Trophoblast cell (in vitro differentiated cells and primary cell): ENCODE measurements at regions not wholly inside any gene's neighbourhood (a gene's known extent, or its start where the extent isn't known, plus 50 kb on each side); places are given as distances from the start of the nearest gene placed in this dataset.

Experiments used
- DNase-seq, 2 donors: peaks; one replicate each; pipeline ENCODE4 v3.0.0-alpha.2; 2016
- H2AFZ ChIP-seq: 2 replicates; pipeline ENCODE4 v1.6.1; 2013; ENCODE audit warnings: low read length, moderate library complexity, mild to moderate bottlenecking; ENCODE audit not compliant: insufficient read depth, poor library complexity
- H2AK5ac ChIP-seq: 2 replicates; pipeline ENCODE4 v1.6.1; 2013; ENCODE audit warnings: mild to moderate bottlenecking, low read length
- H2BK120ac ChIP-seq: 2 replicates; pipeline ENCODE4 v1.6.1; 2013; ENCODE audit warnings: low read length, mild to moderate bottlenecking, moderate library complexity; ENCODE audit not compliant: insufficient read depth, poor library complexity
- H2BK12ac ChIP-seq: 2 replicates; pipeline ENCODE4 v1.6.1; 2013; ENCODE audit warnings: mild to moderate bottlenecking, low read length, moderate library complexity
- H2BK5ac ChIP-seq: 2 replicates; pipeline ENCODE4 v1.6.1; 2013; ENCODE audit warnings: low read length, low read depth, moderate library complexity, mild to moderate bottlenecking; ENCODE audit not compliant: poor library complexity
- H3K14ac ChIP-seq: 2 replicates; pipeline ENCODE4 v1.6.1; 2013; ENCODE audit warnings: mild to moderate bottlenecking, low read length
- H3K18ac ChIP-seq: 2 replicates; pipeline ENCODE4 v1.6.1; 2013; ENCODE audit warnings: mild to moderate bottlenecking, low read length
- H3K23ac ChIP-seq: 2 replicates; pipeline ENCODE4 v1.6.1; 2013; ENCODE audit warnings: low read length
- H3K27ac ChIP-seq: 2 replicates; pipeline ENCODE4 v1.5.1; 2013; ENCODE audit warnings: low read depth, mild to moderate bottlenecking, inconsistent platforms, low read length, moderate library complexity
- H3K27me3 ChIP-seq: 2 replicates; pipeline ENCODE4 v1.6.1; 2013; ENCODE audit warnings: inconsistent platforms, mild to moderate bottlenecking, low read length, moderate library complexity; ENCODE audit not compliant: insufficient read depth
- H3K36me3 ChIP-seq, 2 experiments: 1 replicate in 1 of 2; 2 replicates in 1 of 2; pipeline ENCODE4 v1.6.1; 2013; ENCODE audit warnings: low read length in 2 of 2, mild to moderate bottlenecking in 2 of 2, moderate library complexity in 1 of 2; ENCODE audit not compliant: insufficient read depth in 2 of 2, control insufficient read depth in 1 of 2
- H3K4ac ChIP-seq: 2 replicates; pipeline ENCODE4 v1.6.1; 2013; ENCODE audit warnings: low read depth, mild to moderate bottlenecking, low read length, moderate library complexity
- H3K4me1 ChIP-seq, 2 experiments: 1 replicate in 1 of 2; 2 replicates in 1 of 2; pipeline ENCODE4 v1.6.1; 2013; ENCODE audit warnings: low read length in 2 of 2, mild to moderate bottlenecking in 2 of 2, moderate library complexity in 1 of 2; ENCODE audit not compliant: insufficient read depth in 2 of 2, control insufficient read depth in 1 of 2
- H3K4me2 ChIP-seq: 2 replicates; pipeline ENCODE4 v1.6.1; 2013; ENCODE audit warnings: inconsistent platforms, mild to moderate bottlenecking, low read length, moderate library complexity
- H3K4me3 ChIP-seq: 2 replicates; pipeline ENCODE4 v1.5.1; 2013; ENCODE audit warnings: mild to moderate bottlenecking, low read depth, low read length, inconsistent platforms
- H3K79me1 ChIP-seq: one replicate; pipeline ENCODE4 v1.6.1; 2013; ENCODE audit warnings: low read length
- H3K79me2 ChIP-seq: 2 replicates; pipeline ENCODE4 v1.6.1; 2013; ENCODE audit warnings: low read length, mild to moderate bottlenecking; ENCODE audit not compliant: control insufficient read depth, insufficient read depth, poor library complexity
- H3K9ac ChIP-seq: 2 replicates; pipeline ENCODE4 v1.6.1; 2013; ENCODE audit warnings: mild to moderate bottlenecking, low read length
- H3K9me3 ChIP-seq: 2 replicates; pipeline ENCODE4 v1.6.1; 2013; ENCODE audit warnings: low read depth, mild to moderate bottlenecking, control low read depth, inconsistent platforms, low read length; ENCODE audit not compliant: insufficient read depth
- H4K12ac ChIP-seq: 2 replicates; pipeline ENCODE4 v1.6.1; 2013; ENCODE audit warnings: low read depth, mild to moderate bottlenecking, low read length, moderate library complexity
- H4K8ac ChIP-seq: 2 replicates; pipeline ENCODE4 v1.6.1; 2013; ENCODE audit warnings: low read depth, mild to moderate bottlenecking, low read length, moderate library complexity
- H4K91ac ChIP-seq: one replicate; pipeline ENCODE4 v1.6.1; 2013; ENCODE audit warnings: low read depth, mild to moderate bottlenecking, low read length, moderate library complexity
- WGBS: extraction: QIAGEN DNeasy Blood & Tissue Kit; methylation state at CpG from one replicate; pipeline ENCODE4 v1.1.7; 2013; ENCODE audit warnings: missing lambda C conversion rate; ENCODE audit not compliant: insufficient read length, insufficient coverage; ENCODE audit errors: extremely low coverage; 5-methylcytosine and 5-hydroxymethylcytosine counted together

- Histone ChIP-seq H2BK120ac (no peak overlapping the region), H3K9me3 (no peaks in the 10 kb centered on the region), H2BK5ac (no peak overlapping the region), H3K27me3 (no peaks in the 10 kb centered on the region), H2AK5ac (no peak overlapping the region), H3K4me3 (no peak overlapping the region), H4K91ac (no peak overlapping the region), H3K27ac (no peak overlapping the region), H3K9ac (no peak overlapping the region), H3K4me2 (no peak overlapping the region), H3K14ac (no peak overlapping the region), H4K8ac (no peak overlapping the region), H3K79me1 (no peaks in the 10 kb centered on the region), H3K79me2 (no peaks in the 10 kb centered on the region), H3K36me3 (no peaks in the 10 kb centered on the region), H3K4ac (no peak overlapping the region), H3K18ac (no peak overlapping the region), H2BK12ac (no peak overlapping the region), H4K12ac (no peak overlapping the region), H3K4me1 (no peaks in the 10 kb centered on the region), H3K23ac (no peak overlapping the region), H2AFZ (no peak overlapping the region)
- no CpG with 5 or more reads among the region's 5 CpGs for WGBS
- DNase-seq = no peak
Observed at GRCh38 chr15:55108448-55108847, 88.3 kb downstream of the RSL24D1 start.

DNA sequence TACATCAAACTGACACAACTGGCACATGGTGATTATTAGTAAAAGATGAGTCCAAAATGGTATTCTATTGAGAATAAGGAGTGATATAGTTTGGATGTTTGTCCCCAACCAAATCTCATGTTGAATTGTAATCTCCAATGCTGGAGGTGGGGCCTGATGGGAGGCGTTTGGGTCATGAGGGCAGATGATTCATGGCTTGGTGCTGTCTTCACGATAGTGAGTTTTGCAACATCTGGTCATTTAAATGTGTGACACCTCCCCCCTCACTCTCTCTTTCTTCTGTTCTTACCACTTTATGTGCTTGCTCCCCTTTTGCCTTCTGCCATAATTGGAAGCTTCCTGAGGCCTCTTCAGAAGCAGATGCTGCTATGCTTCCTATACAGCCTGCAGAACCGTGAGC lies 90.6 kb downstream of the RSL24D1 start:
- H3K4me3 ChIP-seq = no peak overlapping the region
- no peak overlapping the region for H4K91ac ChIP-seq
- no peaks in the 10 kb centered on the region for H3K9me3 ChIP-seq
- no peaks in the 10 kb centered on the region for H3K4me1 ChIP-seq
- no peak overlapping the region for H3K9ac ChIP-seq
- no peak overlapping the region for H2BK12ac ChIP-seq
- H3K79me2 ChIP-seq = no peaks in the 10 kb centered on the region
- no peak overlapping the region for H3K4ac ChIP-seq
- no peak overlapping the region for H2BK120ac ChIP-seq
- H3K23ac ChIP-seq = no peak overlapping the region
- no peak overlapping the region for H3K14ac ChIP-seq
- H2AFZ ChIP-seq = no peak overlapping the region
- H2AK5ac ChIP-seq = no peak overlapping the region
- H3K36me3 ChIP-seq = no peaks in the 10 kb centered on the region
- no CpG with 5 or more reads among the region's 3 CpGs for WGBS
- no peaks in the 10 kb centered on the region for H3K79me1 ChIP-seq
- no peak overlapping the region for H3K4me2 ChIP-seq
- H4K12ac ChIP-seq = no peak overlapping the region
- no peaks in the 10 kb centered on the region for H3K27me3 ChIP-seq
- no peak overlapping the region for H4K8ac ChIP-seq
- DNase-seq = no peak
- no peak overlapping the region for H3K27ac ChIP-seq
- no peak overlapping the region for H3K18ac ChIP-seq
- no peak overlapping the region for H2BK5ac ChIP-seq

DNA sequence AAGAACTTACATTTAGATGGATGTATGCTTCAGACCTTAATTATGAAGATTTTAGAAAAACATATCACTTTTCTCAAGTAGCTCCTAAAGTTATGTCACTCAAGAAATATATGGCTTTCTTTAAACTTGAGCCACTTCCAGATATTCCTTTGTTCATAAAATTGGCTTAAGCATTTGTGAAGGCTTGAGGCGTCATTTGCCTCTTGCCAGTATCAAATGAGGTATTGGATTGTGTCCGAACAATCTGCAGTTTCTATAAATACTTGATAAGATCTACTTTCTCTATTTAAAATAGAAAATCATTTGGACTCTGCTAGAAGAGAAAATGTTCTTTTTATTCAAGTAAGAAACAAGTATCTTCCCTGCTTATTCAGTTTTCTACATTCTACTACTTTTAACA lies 102.6 kb downstream of the RSL24D1 start:
- Histone ChIP-seq H3K23ac (no peak overlapping the region), H3K79me2 (no peaks in the 10 kb centered on the region), H3K27me3 (no peaks in the 10 kb centered on the region), H2BK12ac (no peak overlapping the region), H3K9me3 (no peaks in the 10 kb centered on the region), H3K36me3 (no peaks in the 10 kb centered on the region), H3K9ac (no peak overlapping the region), H2BK120ac (no peak overlapping the region), H3K18ac (no peak overlapping the region), H2BK5ac (no peak overlapping the region), H3K4me3 (no peak overlapping the region), H3K14ac (no peak overlapping the region), H3K4me2 (no peak overlapping the region), H3K79me1 (no peaks in the 10 kb centered on the region), H4K12ac (no peak overlapping the region), H4K8ac (no peak overlapping the region), H2AK5ac (no peak overlapping the region), H4K91ac (no peak overlapping the region), H3K27ac (no peak overlapping the region), H3K4me1 (no peaks in the 10 kb centered on the region), H2AFZ (no peak overlapping the region), H3K4ac (no peak overlapping the region)
- no CpG with 5 or more reads among the region's 2 CpGs for WGBS
- DNase-seq = no peak

DNA sequence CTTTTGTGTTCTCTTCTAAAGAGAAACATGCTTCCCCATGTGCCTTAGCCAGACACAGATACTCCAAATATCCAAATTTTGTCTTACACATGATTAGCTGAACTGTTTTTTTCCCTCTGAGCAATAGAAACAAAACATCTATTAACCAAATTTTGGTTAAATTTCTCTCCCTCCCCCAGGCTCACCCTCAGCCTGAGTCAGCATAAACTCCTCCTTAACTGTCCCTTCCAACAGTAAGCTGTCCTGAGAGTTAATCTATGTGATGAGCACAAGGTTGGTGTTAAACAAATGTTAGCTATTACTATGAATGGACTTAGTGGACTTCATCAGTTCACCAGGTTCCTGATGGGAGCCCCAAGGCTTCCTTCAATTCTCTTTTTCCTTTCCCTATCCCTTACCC lies 108.5 kb downstream of the RSL24D1 start:
- H3K9ac ChIP-seq = no peak overlapping the region
- H3K23ac ChIP-seq = no peak overlapping the region
- no peaks in the 10 kb centered on the region for H3K27me3 ChIP-seq
- H3K36me3 ChIP-seq = no peaks in the 10 kb centered on the region
- H4K12ac ChIP-seq = no peak overlapping the region
- no peak overlapping the region for H3K14ac ChIP-seq
- H3K9me3 ChIP-seq = no peaks in the 10 kb centered on the region
- H2BK120ac ChIP-seq = no peak overlapping the region
- no peak overlapping the region for H3K27ac ChIP-seq
- no peak for DNase-seq
- no peaks in the 10 kb centered on the region for H3K79me2 ChIP-seq
- H4K91ac ChIP-seq = no peak overlapping the region
- H3K4ac ChIP-seq = no peak overlapping the region
- no peak overlapping the region for H3K4me3 ChIP-seq
- H4K8ac ChIP-seq = no peak overlapping the region
- no peaks in the 10 kb centered on the region for H3K4me1 ChIP-seq
- H2BK12ac ChIP-seq = no peak overlapping the region
- H2BK5ac ChIP-seq = no peak overlapping the region
- no peak overlapping the region for H2AK5ac ChIP-seq
- no peaks in the 10 kb centered on the region for H3K79me1 ChIP-seq
- H2AFZ ChIP-seq = no peak overlapping the region
- H3K4me2 ChIP-seq = no peak overlapping the region
- H3K18ac ChIP-seq = no peak overlapping the region

GRCh38 chr15:55084673-55085072 lies 112.1 kb downstream of the RSL24D1 start:
- WGBS = no CpG with 5 or more reads among the region's 3 CpGs
- H3K4me2 ChIP-seq = no peak overlapping the region
- no peak overlapping the region for H3K4ac ChIP-seq
- no peak overlapping the region for H4K91ac ChIP-seq
- no peak overlapping the region for H4K12ac ChIP-seq
- no peak overlapping the region for H4K8ac ChIP-seq
- no peak overlapping the region for H2BK120ac ChIP-seq
- H3K79me1 ChIP-seq = no peaks in the 10 kb centered on the region
- no peak overlapping the region for H3K27ac ChIP-seq
- H2AFZ ChIP-seq = no peak overlapping the region
- H3K18ac ChIP-seq = no peak overlapping the region
- no peak for DNase-seq
- no peak overlapping the region for H3K23ac ChIP-seq
- H3K9me3 ChIP-seq = no peaks in the 10 kb centered on the region
- H3K4me1 ChIP-seq = no peaks in the 10 kb centered on the region
- H3K14ac ChIP-seq = no peak overlapping the region
- H3K36me3 ChIP-seq = no peaks in the 10 kb centered on the region
- no peak overlapping the region for H3K4me3 ChIP-seq
- no peak overlapping the region for H2BK12ac ChIP-seq
- H3K27me3 ChIP-seq = no peaks in the 10 kb centered on the region
- H2BK5ac ChIP-seq = no peak overlapping the region
- H3K79me2 ChIP-seq = no peaks in the 10 kb centered on the region
- no peak overlapping the region for H2AK5ac ChIP-seq
- no peak overlapping the region for H3K9ac ChIP-seq
